OCI-LY3 (cell line): ENCODE measurements at regions not wholly inside any gene's neighbourhood (a gene's known extent, or its start where the extent isn't known, plus 50 kb on each side); places are given as distances from the start of the nearest gene placed in this dataset.
A peak's percentile ranks its signal among the peaks of the same experiment; 100 is the strongest.

Source experiments
- H2AFZ ChIP-seq: fragments of 200-600, 300-600 bp; shearing (Covaris generic); 2 replicates; pipeline ENCODE4 v1.6.0; 2014; ENCODE audit warnings: antibody characterized with exemption, low read depth, low read length
- H3K27ac ChIP-seq: fragments of 200-600, 300-600 bp; sonication (generic); 2 replicates; pipeline ENCODE4 v1.5.1; 2014; ENCODE audit warnings: mild to moderate bottlenecking, low read length, moderate library complexity, mixed read lengths
- H3K27me3 ChIP-seq: fragments of 200-600, 300-600 bp; sonication (generic); 2 replicates; pipeline ENCODE4 v1.6.1; 2014; ENCODE audit warnings: low read depth, low read length, mixed read lengths
- H3K36me3 ChIP-seq: fragments of 200-600, 300-600 bp; sonication (generic); replicated peaks from 2 replicates; pipeline ENCODE3; 2014; ENCODE audit warnings: low read depth, low read length, mixed read lengths
- H3K4me1 ChIP-seq: fragments of 300-600, 200-600 bp; sonication (generic); 2 replicates; pipeline ENCODE4 v1.6.1; 2014; ENCODE audit warnings: low read length, mixed read lengths
- H3K4me2 ChIP-seq: fragments of 200-600, 300-600 bp; sonication (generic); 2 replicates; pipeline ENCODE4 v1.6.1; 2014; ENCODE audit warnings: low read length, mixed read lengths
- H3K4me3 ChIP-seq: fragments of 300-600, 200-600 bp; sonication (generic); 2 replicates; pipeline ENCODE4 v1.5.1; 2014; ENCODE audit warnings: antibody characterized with exemption, mild to moderate bottlenecking, low read length, moderate library complexity
- H3K79me2 ChIP-seq: fragments of 300-600, 200-600 bp; shearing (Covaris generic); 2 replicates; pipeline ENCODE4 v1.6.1; 2014; ENCODE audit warnings: mild to moderate bottlenecking, low read length, mixed read lengths
- H3K9ac ChIP-seq: fragments of 300-600, 200-600 bp; shearing (Covaris generic); 2 replicates; pipeline ENCODE4 v1.6.0; 2014; ENCODE audit warnings: mild to moderate bottlenecking, low read length, moderate library complexity
- H3K9me3 ChIP-seq: fragments of 200-600, 300-600 bp; shearing (Covaris generic); 2 replicates; pipeline ENCODE4 v1.6.1; 2014; ENCODE audit warnings: low read length, mixed read lengths; ENCODE audit not compliant: insufficient read depth
- H4K20me1 ChIP-seq: fragments of 200-600, 300-600 bp; sonication (generic); 2 replicates; pipeline ENCODE4 v1.6.1; 2016; ENCODE audit warnings: low read length, mixed read lengths; ENCODE audit not compliant: insufficient read depth
- EZH2phosphoT487 ChIP-seq: fragments of 200-600 bp; shearing (Covaris generic); IDR thresholded peaks from 2 replicates; pipeline ENCODE4 v1.6.1; 2018; ENCODE audit warnings: antibody characterized with exemption, mixed run types, low read depth
- TF ChIP-seq, protein P1 (sequence below): fragments of 200-600, 300-600 bp; sonication (generic); IDR thresholded peaks from 2 replicates; pipeline ENCODE4 v1.5.1; 2014; ENCODE audit warnings: antibody characterized with exemption, low read length, low read depth

- no peaks in the 10 kb centered on the region for H4K20me1 ChIP-seq
- no peak overlapping the region for H3K9ac ChIP-seq
- H3K4me3 ChIP-seq, result no peak overlapping the region
- H2AFZ ChIP-seq, result no peak overlapping the region
- H3K9me3 ChIP-seq, result no peaks in the 10 kb centered on the region
- H3K79me2 ChIP-seq, result no peaks in the 10 kb centered on the region
- no peaks in the 10 kb centered on the region for H3K36me3 ChIP-seq
- H3K27me3 ChIP-seq, result no peaks in the 10 kb centered on the region
- TF ChIP-seq, protein P1, sequence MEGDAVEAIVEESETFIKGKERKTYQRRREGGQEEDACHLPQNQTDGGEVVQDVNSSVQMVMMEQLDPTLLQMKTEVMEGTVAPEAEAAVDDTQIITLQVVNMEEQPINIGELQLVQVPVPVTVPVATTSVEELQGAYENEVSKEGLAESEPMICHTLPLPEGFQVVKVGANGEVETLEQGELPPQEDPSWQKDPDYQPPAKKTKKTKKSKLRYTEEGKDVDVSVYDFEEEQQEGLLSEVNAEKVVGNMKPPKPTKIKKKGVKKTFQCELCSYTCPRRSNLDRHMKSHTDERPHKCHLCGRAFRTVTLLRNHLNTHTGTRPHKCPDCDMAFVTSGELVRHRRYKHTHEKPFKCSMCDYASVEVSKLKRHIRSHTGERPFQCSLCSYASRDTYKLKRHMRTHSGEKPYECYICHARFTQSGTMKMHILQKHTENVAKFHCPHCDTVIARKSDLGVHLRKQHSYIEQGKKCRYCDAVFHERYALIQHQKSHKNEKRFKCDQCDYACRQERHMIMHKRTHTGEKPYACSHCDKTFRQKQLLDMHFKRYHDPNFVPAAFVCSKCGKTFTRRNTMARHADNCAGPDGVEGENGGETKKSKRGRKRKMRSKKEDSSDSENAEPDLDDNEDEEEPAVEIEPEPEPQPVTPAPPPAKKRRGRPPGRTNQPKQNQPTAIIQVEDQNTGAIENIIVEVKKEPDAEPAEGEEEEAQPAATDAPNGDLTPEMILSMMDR, result no peak
- no peak for TF ChIP-seq EZH2phosphoT487
- no peak overlapping the region for H3K4me2 ChIP-seq
- H3K27ac ChIP-seq, result no peak overlapping the region
- no peaks in the 10 kb centered on the region for H3K4me1 ChIP-seq
Measured at GRCh38 chr6:28696167-28696566, 170.5 kb downstream of the GPX5 start.

DNA sequence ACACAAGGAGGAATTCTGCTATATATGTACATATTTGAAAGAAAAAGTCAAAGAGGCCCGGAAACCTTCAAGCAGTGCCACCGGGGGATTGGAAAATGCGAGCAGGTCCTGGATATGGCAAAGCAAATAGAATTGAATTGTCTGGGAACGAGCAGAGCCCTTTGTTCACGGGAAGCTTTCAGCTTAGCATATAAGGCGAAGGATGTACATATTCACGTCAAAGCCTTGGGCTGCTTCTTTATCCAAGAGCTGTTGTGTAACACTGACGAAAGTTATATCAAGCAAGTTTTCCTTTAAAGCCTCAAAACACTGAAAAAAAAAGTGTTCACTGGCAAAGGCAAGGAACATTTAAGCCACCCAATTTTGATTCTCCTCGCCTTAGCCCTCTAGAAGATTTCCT lies 171.0 kb downstream of the GPX5 start:
- no peak overlapping the region for H3K27ac ChIP-seq
- TF ChIP-seq, protein P1, result no peak
- no peak for TF ChIP-seq EZH2phosphoT487
- no peak overlapping the region for H3K9ac ChIP-seq
- no peak overlapping the region for H2AFZ ChIP-seq
- H3K4me2 ChIP-seq, result no peak overlapping the region
- no peaks in the 10 kb centered on the region for H3K9me3 ChIP-seq
- no peak overlapping the region for H3K4me3 ChIP-seq
- H3K36me3 ChIP-seq, result no peaks in the 10 kb centered on the region
- H3K4me1 ChIP-seq, result no peaks in the 10 kb centered on the region
- no peaks in the 10 kb centered on the region for H3K27me3 ChIP-seq
- H3K79me2 ChIP-seq, result no peaks in the 10 kb centered on the region
- no peaks in the 10 kb centered on the region for H4K20me1 ChIP-seq

- Histone ChIP-seq H3K4me3 (no peak overlapping the region), H3K27me3 (no peaks in the 10 kb centered on the region), H2AFZ (no peak overlapping the region), H3K4me2 (no peak overlapping the region), H3K9me3 (no peaks in the 10 kb centered on the region), H3K9ac (no peak overlapping the region), H3K4me1 (no peaks in the 10 kb centered on the region), H3K27ac (no peak overlapping the region), H3K79me2 (no peaks in the 10 kb centered on the region), H4K20me1 (no peaks in the 10 kb centered on the region), H3K36me3 (no peaks in the 10 kb centered on the region)
- no peak for TF ChIP-seq EZH2phosphoT487
- TF ChIP-seq, protein P1, result no peak
Measured at GRCh38 chr6:28707387-28708282, 182.0 kb downstream of the GPX5 start.

DNA sequence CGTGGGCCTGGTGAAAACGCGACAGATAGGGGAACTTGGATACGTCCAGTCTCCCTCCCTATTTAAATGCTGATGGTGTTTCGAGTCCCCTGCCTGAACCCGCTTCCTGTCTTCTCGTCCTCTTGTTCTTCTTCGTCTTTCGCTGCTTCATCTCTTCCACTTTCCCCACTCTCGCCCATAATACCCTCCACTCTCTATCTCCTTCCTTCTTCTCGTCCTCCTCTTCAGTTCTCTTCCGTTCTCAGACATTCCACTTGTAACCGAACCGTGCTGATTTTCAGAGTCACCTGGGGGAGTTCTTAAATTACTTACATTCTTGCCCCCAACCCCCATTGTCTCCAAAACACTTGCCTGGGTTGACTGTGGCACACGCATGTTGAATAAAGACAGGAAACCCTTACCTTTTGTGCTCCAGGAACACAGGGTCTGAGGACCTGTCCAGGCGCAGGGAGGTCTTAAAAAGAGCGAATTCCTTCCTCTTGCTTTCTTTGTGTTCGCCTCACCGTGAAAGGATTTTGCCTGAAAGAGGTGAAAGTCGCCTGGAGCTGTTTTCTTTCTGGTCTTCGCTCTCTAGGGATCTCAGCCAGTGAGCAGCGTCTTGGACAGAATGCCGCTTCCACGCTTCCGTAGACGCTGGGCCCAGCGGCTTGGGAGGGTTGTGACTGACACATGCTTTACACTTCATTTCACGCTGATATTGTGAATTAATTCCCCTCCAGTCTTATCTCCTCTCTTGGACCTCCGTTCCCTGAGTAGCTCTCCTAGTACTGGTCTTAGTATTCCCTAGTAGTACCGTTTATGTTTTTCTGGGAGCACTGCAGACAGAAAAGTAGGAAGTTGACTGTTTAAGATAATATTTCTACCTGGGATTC lies 184.0 kb downstream of the GPX5 start:
- Histone ChIP-seq H4K20me1 (no peaks in the 10 kb centered on the region), H3K4me2 (peak overlapping the region; percentile 46), H2AFZ (no peak overlapping the region), H3K4me1 (no peaks in the 10 kb centered on the region), H3K9me3 (no peaks in the 10 kb centered on the region), H3K36me3 (no peaks in the 10 kb centered on the region), H3K27me3 (no peaks in the 10 kb centered on the region), H3K79me2 (no peaks in the 10 kb centered on the region), H3K27ac (no peak overlapping the region), H3K4me3 (0 out of 2 replicates have a peak overlapping the region, but pooled peaks have one; percentile 16), H3K9ac (no peak overlapping the region)
- no peak for TF ChIP-seq EZH2phosphoT487
- TF ChIP-seq, protein P1, result no peak
